OCI-LY7 (cell line): ENCODE measurements at regions not wholly inside any gene's neighbourhood (a gene's known extent, or its start where the extent isn't known, plus 50 kb on each side); places are given as distances from the start of the nearest gene placed in this dataset.

Experiments
- EZH2phosphoT487 ChIP-seq: fragments of 200-600 bp; sonication (generic); IDR thresholded peaks from 2 replicates; pipeline ENCODE4 v1.6.1; 2018; ENCODE audit warnings: low read depth, borderline replicate concordance, mild to moderate bottlenecking, mixed run types, antibody characterized with exemption, low read length, moderate library complexity, mixed read lengths
- TF ChIP-seq, protein P1 (sequence below): fragments of 200-600 bp; sonication (generic); conservative IDR thresholded peaks from 2 replicates; pipeline ENCODE4 v1.5.1; 2014; ENCODE audit warnings: mild to moderate bottlenecking, antibody characterized with exemption, low read length, moderate library complexity, mixed read lengths

DNA sequence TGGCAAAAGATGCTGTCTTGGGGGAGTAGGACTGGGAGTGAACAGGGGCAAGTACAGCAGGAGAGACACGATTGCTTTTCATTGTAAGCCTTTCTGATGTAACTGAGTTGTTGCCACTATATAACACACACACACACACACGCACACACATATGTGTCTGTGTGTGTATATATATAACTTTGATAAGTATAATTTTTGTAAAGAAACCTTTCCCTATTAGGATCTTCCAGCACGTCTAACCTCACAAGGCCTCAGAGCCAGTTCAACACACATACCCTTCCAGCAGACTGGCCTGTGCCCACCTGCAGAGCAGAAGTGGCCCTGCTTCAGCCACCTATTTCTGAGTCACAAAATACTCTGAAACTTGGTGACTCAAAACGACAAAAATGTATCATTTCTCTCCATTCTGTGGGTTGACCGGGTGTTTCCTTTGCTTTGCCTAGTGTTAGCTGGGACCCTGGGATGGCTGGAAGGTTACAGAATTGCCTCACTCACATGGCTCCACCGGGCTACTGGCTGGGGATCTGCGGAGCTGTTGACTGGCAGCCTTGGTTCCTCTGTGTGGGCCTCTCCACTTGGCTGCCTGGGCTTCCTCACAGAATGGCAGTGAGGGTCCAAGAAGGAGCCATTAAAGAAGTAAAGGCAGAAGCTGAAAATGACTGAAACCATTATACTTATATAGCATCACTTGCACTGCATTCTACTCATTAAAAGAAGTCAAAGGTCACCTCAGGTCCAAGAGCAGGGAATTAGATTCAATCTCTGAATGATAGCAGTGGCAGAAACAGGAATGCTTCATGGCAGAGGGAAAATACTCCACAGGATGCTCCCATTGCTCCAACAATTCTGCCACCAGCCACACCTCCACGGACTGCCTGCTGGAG, 126.4 kb downstream of the BANF2 start:
- TF ChIP-seq, protein P1, sequence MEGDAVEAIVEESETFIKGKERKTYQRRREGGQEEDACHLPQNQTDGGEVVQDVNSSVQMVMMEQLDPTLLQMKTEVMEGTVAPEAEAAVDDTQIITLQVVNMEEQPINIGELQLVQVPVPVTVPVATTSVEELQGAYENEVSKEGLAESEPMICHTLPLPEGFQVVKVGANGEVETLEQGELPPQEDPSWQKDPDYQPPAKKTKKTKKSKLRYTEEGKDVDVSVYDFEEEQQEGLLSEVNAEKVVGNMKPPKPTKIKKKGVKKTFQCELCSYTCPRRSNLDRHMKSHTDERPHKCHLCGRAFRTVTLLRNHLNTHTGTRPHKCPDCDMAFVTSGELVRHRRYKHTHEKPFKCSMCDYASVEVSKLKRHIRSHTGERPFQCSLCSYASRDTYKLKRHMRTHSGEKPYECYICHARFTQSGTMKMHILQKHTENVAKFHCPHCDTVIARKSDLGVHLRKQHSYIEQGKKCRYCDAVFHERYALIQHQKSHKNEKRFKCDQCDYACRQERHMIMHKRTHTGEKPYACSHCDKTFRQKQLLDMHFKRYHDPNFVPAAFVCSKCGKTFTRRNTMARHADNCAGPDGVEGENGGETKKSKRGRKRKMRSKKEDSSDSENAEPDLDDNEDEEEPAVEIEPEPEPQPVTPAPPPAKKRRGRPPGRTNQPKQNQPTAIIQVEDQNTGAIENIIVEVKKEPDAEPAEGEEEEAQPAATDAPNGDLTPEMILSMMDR = no peak
- TF ChIP-seq EZH2phosphoT487 = no peak
